ENCODE measurements at regions not wholly inside any gene's neighbourhood (a gene's known extent, or its start where the extent isn't known, plus 50 kb on each side); places are given as distances from the start of the nearest gene placed in this dataset.
"Not testable (repeated sequence)": the region's sequence is repeated elsewhere in the genome, so short reads cannot be mapped to it uniquely, and the experiment has no call there.

DNA sequence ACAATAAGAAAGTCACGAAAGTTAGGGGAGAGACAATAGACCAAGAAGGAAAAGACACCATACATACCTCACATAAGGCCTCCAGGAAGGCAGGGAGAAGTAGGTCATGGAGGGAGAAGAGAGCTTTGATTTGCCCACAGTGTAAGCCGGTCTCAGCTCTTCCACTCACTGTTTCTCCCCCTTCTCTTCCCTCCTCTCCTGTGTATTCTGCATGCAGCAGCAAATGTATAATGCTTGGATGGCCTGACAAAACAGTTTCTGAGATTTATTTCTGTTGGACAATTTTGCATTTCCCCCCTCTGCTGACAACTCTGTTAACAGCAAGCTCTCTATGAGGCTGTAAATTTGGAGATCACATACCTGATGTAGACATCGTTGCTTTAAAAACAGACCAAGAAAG lies 318.9 kb downstream of the OMA1 start:
- H3K4me3 ChIP-seq (replicated peaks; ENCODE audit: low read depth, low read length): no peak overlapping the region
- no peak for DNase-seq (ENCODE audit: extremely low read depth, low read depth)
- no peak for TF ChIP-seq CTCF (IDR thresholded peaks at IDR 0.05; ENCODE audit: low read depth, low read length, missing control alignments)

DNA sequence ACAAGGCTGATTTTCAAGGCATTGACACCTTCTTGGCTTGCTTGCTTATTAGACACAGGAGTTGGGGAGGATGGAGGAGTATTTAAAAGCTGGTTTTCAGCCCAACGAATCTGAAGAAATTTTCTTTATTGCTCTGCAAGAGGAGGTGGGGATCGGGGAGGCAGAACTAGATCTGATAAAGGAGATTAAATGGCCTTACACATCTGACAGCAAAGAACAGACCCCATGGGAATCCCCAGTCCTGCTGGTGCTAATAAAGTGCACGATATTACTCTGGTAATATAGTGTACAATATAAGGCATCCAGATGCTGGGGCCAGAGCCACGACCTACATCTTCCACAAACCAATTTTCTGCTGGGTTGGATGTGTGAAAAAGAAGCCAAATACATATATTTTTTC lies 323.0 kb downstream of the OMA1 start:
- no peak overlapping the region for H3K4me3 ChIP-seq (replicated peaks; ENCODE audit: low read depth, low read length)
- DNase-seq (ENCODE audit: extremely low read depth, low read depth): no peak
- TF ChIP-seq CTCF (IDR thresholded peaks at IDR 0.05; ENCODE audit: low read depth, low read length, missing control alignments): no peak

DNA sequence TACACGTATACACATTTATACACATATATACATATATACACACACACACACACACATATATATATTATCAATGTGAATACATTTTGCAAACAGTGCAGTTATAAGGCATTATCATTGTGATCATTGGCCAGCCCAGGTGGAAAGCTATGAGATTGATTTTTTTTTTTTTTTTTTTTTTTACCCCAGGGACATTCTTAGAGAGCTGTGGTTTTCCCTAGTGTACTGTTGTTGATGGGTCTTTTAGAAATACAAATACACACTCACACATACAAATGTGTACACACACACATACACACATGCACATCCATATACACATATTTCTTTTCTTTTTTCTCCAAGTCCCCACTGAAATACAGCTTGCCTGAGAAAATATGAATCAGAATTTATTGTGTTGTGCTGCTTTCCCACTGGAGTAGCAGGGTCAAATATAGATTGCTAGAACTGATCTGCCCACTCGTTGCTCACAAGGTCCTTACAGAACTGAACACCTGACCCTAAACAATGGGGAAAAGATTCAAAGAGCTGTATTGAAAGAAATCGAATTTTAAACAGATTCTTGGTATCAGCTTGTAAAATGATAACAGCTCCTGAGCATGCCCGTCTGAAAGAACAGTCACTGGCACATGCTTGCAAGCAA lies 325.6 kb downstream of the OMA1 start:
- no peak overlapping the region for H3K4me3 ChIP-seq (replicated peaks; ENCODE audit: low read depth, low read length)
- no peak for DNase-seq (ENCODE audit: extremely low read depth, low read depth)
- TF ChIP-seq CTCF (IDR thresholded peaks at IDR 0.05; ENCODE audit: low read depth, low read length, missing control alignments): no peak

GRCh38 chr1:58216169-58216568 lies 330.4 kb downstream of the OMA1 start:
- DNase-seq (ENCODE audit: extremely low read depth, low read depth); H3K4me3 ChIP-seq (replicated peaks; ENCODE audit: low read depth, low read length): not testable (repeated sequence)

DNA sequence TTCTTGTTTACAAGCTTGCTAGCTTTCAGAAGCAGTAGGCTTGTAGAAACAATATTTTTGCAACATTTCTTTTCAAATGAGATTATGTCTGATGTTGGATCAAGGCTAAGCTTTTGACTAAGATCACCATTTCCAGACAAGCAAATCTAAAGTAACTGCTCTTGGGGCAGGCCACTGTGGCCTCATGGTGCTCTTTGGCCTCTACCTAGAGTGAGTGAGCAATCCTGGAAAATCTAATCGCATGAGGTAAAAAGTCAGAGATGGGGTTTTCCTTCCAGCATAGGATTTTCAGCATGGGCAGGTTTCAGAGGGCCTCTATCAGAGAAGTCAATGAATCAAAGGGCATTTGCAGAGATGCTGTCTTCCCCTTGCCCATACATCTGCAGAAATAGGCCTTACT lies 331.9 kb downstream of the OMA1 start:
- DNase-seq (ENCODE audit: extremely low read depth, low read depth): no peak
- TF ChIP-seq CTCF (IDR thresholded peaks at IDR 0.05; ENCODE audit: low read depth, low read length, missing control alignments): no peak
- H3K4me3 ChIP-seq (replicated peaks; ENCODE audit: low read depth, low read length): no peak overlapping the region

- no peak for TF ChIP-seq CTCF (IDR thresholded peaks at IDR 0.05; ENCODE audit: low read depth, low read length, missing control alignments)
- no peak for DNase-seq (ENCODE audit: extremely low read depth, low read depth)
These were observed 334.7 kb downstream of the OMA1 start for GRCh38 chr1:58211869-58212268.

DNA sequence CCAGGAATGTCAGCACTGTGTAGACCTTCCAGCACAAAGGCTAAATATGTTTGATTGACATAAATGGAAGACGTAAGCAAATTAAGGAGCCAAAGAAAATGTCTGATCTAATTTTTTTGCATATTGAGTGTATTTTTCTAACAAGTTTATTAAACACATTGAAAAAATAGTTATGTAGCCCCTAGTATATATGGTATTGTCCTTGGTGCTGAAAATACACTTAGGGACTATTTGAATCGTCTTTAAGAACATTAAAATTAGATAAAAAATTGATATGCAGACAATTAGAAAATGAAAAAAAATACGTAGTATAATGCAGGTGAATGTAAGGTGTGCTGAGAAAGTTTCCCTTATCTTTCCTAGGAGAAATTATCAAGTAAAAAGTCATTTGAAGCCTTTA lies 337.0 kb downstream of the OMA1 start:
- DNase-seq (ENCODE audit: extremely low read depth, low read depth): no peak
- no peak for TF ChIP-seq CTCF (IDR thresholded peaks at IDR 0.05; ENCODE audit: low read depth, low read length, missing control alignments)
- no peak overlapping the region for H3K4me3 ChIP-seq (replicated peaks; ENCODE audit: low read depth, low read length)

More at GRCh38 chr1:58211869-58212268, 334.7 kb downstream of the OMA1 start:
- H3K4me3 ChIP-seq (replicated peaks; ENCODE audit: low read depth, low read length): no peak overlapping the region

Data from HFF-Myc (cell line).